ENCODE measurements at regions not wholly inside any gene's neighbourhood (a gene's known extent, or its start where the extent isn't known, plus 50 kb on each side); places are given as distances from the start of the nearest gene placed in this dataset.

GRCh38 chr4:141391771-141392170 lies 171.1 kb downstream of the ZNF330 start:
- DNase-seq (no peak), ATAC-seq (no peak)
- no peak overlapping the region for H3K4me3 Mint-ChIP-seq
- no peaks in the 10 kb centered on the region for H3K4me1 Mint-ChIP-seq
- H3K36me3 Mint-ChIP-seq: no peaks in the 10 kb centered on the region
- no peaks in the 10 kb centered on the region for H3K9me3 Mint-ChIP-seq (ENCODE audit: low read depth)
- H3K27me3 Mint-ChIP-seq: peaks cover 2% of the 10 kb centered on the region
- CTCF ChIA-PET: no interaction called here
- H3K27ac Mint-ChIP-seq: no peak overlapping the region

- ATAC-seq (no peak), DNase-seq (no peak)
- H3K4me3 Mint-ChIP-seq: no peak overlapping the region
- CTCF ChIA-PET: no interaction called here
- H3K4me1 Mint-ChIP-seq: no peaks in the 10 kb centered on the region
- H3K36me3 Mint-ChIP-seq: no peaks in the 10 kb centered on the region
- no peak overlapping the region for H3K27ac Mint-ChIP-seq
- no peaks in the 10 kb centered on the region for H3K27me3 Mint-ChIP-seq
- H3K9me3 Mint-ChIP-seq (ENCODE audit: low read depth): no peaks in the 10 kb centered on the region
Measured at GRCh38 chr4:141395246-141395830, 174.6 kb downstream of the ZNF330 start.

- no peak for ATAC-seq
- Mint-ChIP-seq H3K27ac (no peak overlapping the region), H3K27me3 (no peaks in the 10 kb centered on the region), H3K4me3 (no peak overlapping the region), H3K36me3 (no peaks in the 10 kb centered on the region), H3K4me1 (no peaks in the 10 kb centered on the region), H3K9me3 (ENCODE audit: low read depth) (no peaks in the 10 kb centered on the region)
- CTCF ChIA-PET: interaction anchor here (1.1 kb wide), 1 partner anchor 26 kb away, joined by 3 read pairs; no protein-coding TSS in a partner anchor
- DNase-seq: no peak
Measured at GRCh38 chr4:141395919-141396318, 175.2 kb downstream of the ZNF330 start.

- H3K9me3 Mint-ChIP-seq (ENCODE audit: low read depth): no peaks in the 10 kb centered on the region
- no peak overlapping the region for H3K4me3 Mint-ChIP-seq
- no peaks in the 10 kb centered on the region for H3K36me3 Mint-ChIP-seq
- no peak overlapping the region for H3K27ac Mint-ChIP-seq
- H3K4me1 Mint-ChIP-seq: no peaks in the 10 kb centered on the region
- DNase-seq (no peak), ATAC-seq (no peak)
- no peaks in the 10 kb centered on the region for H3K27me3 Mint-ChIP-seq
- CTCF ChIA-PET: no interaction called here
Measured at GRCh38 chr4:141402712-141403111, 182.0 kb downstream of the ZNF330 start.

- no peak overlapping the region for H3K27ac Mint-ChIP-seq
- H3K4me1 Mint-ChIP-seq: no peaks in the 10 kb centered on the region
- ATAC-seq (no peak), DNase-seq (no peak)
- H3K27me3 Mint-ChIP-seq: no peaks in the 10 kb centered on the region
- CTCF ChIA-PET: no interaction called here
- H3K9me3 Mint-ChIP-seq (ENCODE audit: low read depth): no peaks in the 10 kb centered on the region
- H3K4me3 Mint-ChIP-seq: no peak overlapping the region
- no peaks in the 10 kb centered on the region for H3K36me3 Mint-ChIP-seq
Measured at GRCh38 chr4:141403782-141404181, 183.1 kb downstream of the ZNF330 start.

GRCh38 chr4:141406237-141406636 lies 185.5 kb downstream of the ZNF330 start:
- Mint-ChIP-seq H3K4me3 (no peak overlapping the region), H3K27me3 (no peaks in the 10 kb centered on the region), H3K4me1 (no peaks in the 10 kb centered on the region), H3K9me3 (ENCODE audit: low read depth) (no peaks in the 10 kb centered on the region), H3K36me3 (no peaks in the 10 kb centered on the region), H3K27ac (no peak overlapping the region)
- CTCF ChIA-PET: no interaction called here
- ATAC-seq (no peak), DNase-seq (no peak)

GRCh38 chr4:141409556-141409955 lies 188.9 kb downstream of the ZNF330 start:
- DNase-seq (no peak), ATAC-seq (no peak)
- Mint-ChIP-seq H3K4me1 (no peaks in the 10 kb centered on the region), H3K4me3 (no peak overlapping the region), H3K9me3 (ENCODE audit: low read depth) (no peaks in the 10 kb centered on the region), H3K27ac (no peak overlapping the region), H3K27me3 (no peaks in the 10 kb centered on the region), H3K36me3 (no peaks in the 10 kb centered on the region)
- CTCF ChIA-PET: no interaction called here

GRCh38 chr4:141410839-141411238 lies 190.1 kb downstream of the ZNF330 start:
- Mint-ChIP-seq H3K9me3 (ENCODE audit: low read depth) (no peaks in the 10 kb centered on the region), H3K4me3 (no peak overlapping the region), H3K4me1 (no peaks in the 10 kb centered on the region), H3K36me3 (no peaks in the 10 kb centered on the region), H3K27me3 (no peaks in the 10 kb centered on the region), H3K27ac (no peak overlapping the region)
- CTCF ChIA-PET: no interaction called here
- DNase-seq: no peak
- no peak for ATAC-seq

GRCh38 chr4:141411936-141412335 lies 191.2 kb downstream of the ZNF330 start:
- DNase-seq: no peak
- Mint-ChIP-seq H3K4me3 (no peak overlapping the region), H3K9me3 (ENCODE audit: low read depth) (no peaks in the 10 kb centered on the region), H3K27ac (no peak overlapping the region), H3K36me3 (no peaks in the 10 kb centered on the region), H3K4me1 (no peaks in the 10 kb centered on the region), H3K27me3 (no peaks in the 10 kb centered on the region)
- no peak for ATAC-seq
- CTCF ChIA-PET: no interaction called here

GRCh38 chr4:141413366-141413765 lies 192.7 kb downstream of the ZNF330 start:
- Mint-ChIP-seq H3K27ac (no peak overlapping the region), H3K36me3 (no peaks in the 10 kb centered on the region), H3K4me1 (no peaks in the 10 kb centered on the region), H3K4me3 (no peak overlapping the region), H3K27me3 (no peaks in the 10 kb centered on the region), H3K9me3 (ENCODE audit: low read depth) (no peaks in the 10 kb centered on the region)
- DNase-seq: no peak
- CTCF ChIA-PET: no interaction called here
- ATAC-seq: no peak

- Mint-ChIP-seq H3K9me3 (ENCODE audit: low read depth) (no peaks in the 10 kb centered on the region), H3K27ac (no peak overlapping the region), H3K4me3 (no peak overlapping the region), H3K4me1 (no peaks in the 10 kb centered on the region), H3K36me3 (no peaks in the 10 kb centered on the region), H3K27me3 (no peaks in the 10 kb centered on the region)
- ATAC-seq: no peak
- CTCF ChIA-PET: no interaction called here
- no peak for DNase-seq
Measured at GRCh38 chr4:141415651-141416050, 195.0 kb downstream of the ZNF330 start.

- no peak for DNase-seq
- no peak overlapping the region for H3K27ac Mint-ChIP-seq
- H3K36me3 Mint-ChIP-seq: no peaks in the 10 kb centered on the region
- CTCF ChIA-PET: no interaction called here
- H3K4me3 Mint-ChIP-seq: no peak overlapping the region
- no peaks in the 10 kb centered on the region for H3K4me1 Mint-ChIP-seq
- ATAC-seq: no peak
- H3K27me3 Mint-ChIP-seq: no peaks in the 10 kb centered on the region
- H3K9me3 Mint-ChIP-seq (ENCODE audit: low read depth): no peaks in the 10 kb centered on the region
Measured at GRCh38 chr4:141416219-141416618, 195.5 kb downstream of the ZNF330 start.

GRCh38 chr4:141416677-141417363 lies 196.1 kb downstream of the ZNF330 start:
- Mint-ChIP-seq H3K9me3 (ENCODE audit: low read depth) (no peaks in the 10 kb centered on the region), H3K4me1 (no peaks in the 10 kb centered on the region), H3K4me3 (no peak overlapping the region), H3K27ac (no peak overlapping the region), H3K36me3 (no peaks in the 10 kb centered on the region), H3K27me3 (no peaks in the 10 kb centered on the region)
- CTCF ChIA-PET: no interaction called here
- DNase-seq: no peak
- no peak for ATAC-seq

GRCh38 chr4:141417387-141417786 lies 196.7 kb downstream of the ZNF330 start:
- Mint-ChIP-seq H3K4me1 (no peaks in the 10 kb centered on the region), H3K36me3 (no peaks in the 10 kb centered on the region), H3K9me3 (ENCODE audit: low read depth) (no peaks in the 10 kb centered on the region), H3K27me3 (no peaks in the 10 kb centered on the region), H3K4me3 (no peak overlapping the region), H3K27ac (no peak overlapping the region)
- DNase-seq: no peak
- CTCF ChIA-PET: no interaction called here
- ATAC-seq: no peak

GRCh38 chr4:141425124-141425523 lies 204.4 kb downstream of the ZNF330 start:
- no peak overlapping the region for H3K4me3 Mint-ChIP-seq
- ATAC-seq: no peak
- H3K27ac Mint-ChIP-seq: no peak overlapping the region
- no peaks in the 10 kb centered on the region for H3K27me3 Mint-ChIP-seq
- DNase-seq: no peak
- no peaks in the 10 kb centered on the region for H3K9me3 Mint-ChIP-seq (ENCODE audit: low read depth)
- no peaks in the 10 kb centered on the region for H3K36me3 Mint-ChIP-seq
- no peaks in the 10 kb centered on the region for H3K4me1 Mint-ChIP-seq
- CTCF ChIA-PET: no interaction called here

Measured in activated CD8-positive, alpha-beta memory T cell treated with anti-CD3 and anti-CD28 coated beads, Interleukin-2, amount 10 ng/mL, durations not matched to agents 7 days and 5 days (primary cell).